ENCODE measurements at regions not wholly inside any gene's neighbourhood (a gene's known extent, or its start where the extent isn't known, plus 50 kb on each side); places are given as distances from the start of the nearest gene placed in this dataset.

GRCh38 chr6:20028143-20028542 is 184.1 kb downstream of the MBOAT1 start:
- TF ChIP-seq EZH2phosphoT487 (conservative IDR thresholded peaks at IDR 0.05; ENCODE audit: low read length), result no peak
- no peak for TF ChIP-seq CTCF (IDR thresholded peaks at IDR 0.05; ENCODE audit: insufficient read depth, low read length, poor library complexity, severe bottlenecking)
